HG03442 (cell line): ENCODE measurements at regions not wholly inside any gene's neighbourhood (a gene's known extent, or its start where the extent isn't known, plus 50 kb on each side); places are given as distances from the start of the nearest gene placed in this dataset.
"Not testable (repeated sequence)": the region's sequence is repeated elsewhere in the genome, so short reads cannot be mapped to it uniquely, and the experiment has no call there.

Source experiments
- ATAC-seq: cut with Tn5 transposase; IDR thresholded peaks from one replicate; pipeline ENCODE4 v1.9.1; 2021; ENCODE audit warnings: mild to moderate bottlenecking, moderate library complexity; ENCODE audit not compliant: unreplicated experiment

- ATAC-seq: no peak
Observed at GRCh38 chr1:224791362-224791941, 138.0 kb upstream of the DNAH14 start.

- no peak for ATAC-seq
Observed at GRCh38 chr1:224795591-224795990, 133.9 kb upstream of the DNAH14 start.

GRCh38 chr1:224799083-224799482, 130.4 kb upstream of the DNAH14 start:
- ATAC-seq: no peak

- no peak for ATAC-seq
Observed at GRCh38 chr1:224800486-224801119, 128.9 kb upstream of the DNAH14 start.

GRCh38 chr1:224801844-224802490, 127.5 kb upstream of the DNAH14 start:
- ATAC-seq: no peak

GRCh38 chr1:224802617-224803016, 126.9 kb upstream of the DNAH14 start:
- no peak for ATAC-seq

GRCh38 chr1:224804220-224804619, 125.3 kb upstream of the DNAH14 start:
- peak; percentile 36 for ATAC-seq

- ATAC-seq: no peak
Observed at GRCh38 chr1:224805889-224806288, 123.6 kb upstream of the DNAH14 start.

GRCh38 chr1:224809137-224809536, 120.3 kb upstream of the DNAH14 start:
- ATAC-seq: no peak

- ATAC-seq: no peak
Observed at GRCh38 chr1:224809613-224810012, 119.9 kb upstream of the DNAH14 start.

- ATAC-seq: no peak
Observed at GRCh38 chr1:224811564-224811963, 117.9 kb upstream of the DNAH14 start.

GRCh38 chr1:224815647-224816046, 113.8 kb upstream of the DNAH14 start:
- ATAC-seq: no peak

- ATAC-seq: no peak
Observed at GRCh38 chr1:224816062-224816461, 113.4 kb upstream of the DNAH14 start.

- no peak for ATAC-seq
Observed at GRCh38 chr1:224817382-224817781, 112.1 kb upstream of the DNAH14 start.

- ATAC-seq: no peak
Observed at GRCh38 chr1:224819861-224820260, 109.6 kb upstream of the DNAH14 start.

GRCh38 chr1:224820341-224820740, 109.1 kb upstream of the DNAH14 start:
- ATAC-seq: no peak

GRCh38 chr1:224821751-224822150, 107.7 kb upstream of the DNAH14 start:
- ATAC-seq: not testable (repeated sequence)

GRCh38 chr1:224825525-224826000, 103.9 kb upstream of the DNAH14 start:
- ATAC-seq: no peak

GRCh38 chr1:224828691-224829090, 100.8 kb upstream of the DNAH14 start:
- ATAC-seq: no peak

- no peak for ATAC-seq
Observed at GRCh38 chr1:224831501-224831900, 98.0 kb upstream of the DNAH14 start.

- not testable (repeated sequence) for ATAC-seq
Observed at GRCh38 chr1:224839648-224840300, 89.7 kb upstream of the DNAH14 start.

GRCh38 chr1:224841803-224842202, 87.7 kb upstream of the DNAH14 start:
- ATAC-seq: not testable (repeated sequence)
